HG02970 (cell line): ENCODE measurements at regions not wholly inside any gene's neighbourhood (a gene's known extent, or its start where the extent isn't known, plus 50 kb on each side); places are given as distances from the start of the nearest gene placed in this dataset.

Experiments
- ATAC-seq: cut with Tn5 transposase; IDR thresholded peaks from one replicate; pipeline ENCODE4 v1.9.1; 2021; ENCODE audit warnings: mild to moderate bottlenecking, moderate library complexity, moderate number of reproducible peaks; ENCODE audit not compliant: unreplicated experiment, low FRiP score

DNA sequence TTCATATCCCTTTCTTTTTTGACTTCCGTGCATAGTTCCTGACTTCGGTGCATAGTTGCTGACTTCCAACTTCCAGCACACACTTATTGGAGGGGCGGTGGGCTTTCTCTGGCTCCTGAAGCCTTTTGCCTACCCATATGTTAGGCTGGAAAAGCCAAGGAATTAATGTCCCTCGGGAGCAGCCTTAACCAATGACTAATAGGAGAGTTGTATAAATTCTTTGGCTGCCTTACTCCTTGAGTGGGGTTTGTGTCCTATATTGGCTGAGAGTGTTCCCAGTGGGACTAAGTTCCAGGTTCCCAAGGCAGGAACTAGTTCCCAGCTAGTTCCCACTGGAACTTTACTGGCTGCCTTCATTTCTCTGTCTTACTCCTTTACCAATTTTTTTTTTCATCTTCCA, 105.7 kb downstream of the ZNF326 start:
- ATAC-seq = no peak

DNA sequence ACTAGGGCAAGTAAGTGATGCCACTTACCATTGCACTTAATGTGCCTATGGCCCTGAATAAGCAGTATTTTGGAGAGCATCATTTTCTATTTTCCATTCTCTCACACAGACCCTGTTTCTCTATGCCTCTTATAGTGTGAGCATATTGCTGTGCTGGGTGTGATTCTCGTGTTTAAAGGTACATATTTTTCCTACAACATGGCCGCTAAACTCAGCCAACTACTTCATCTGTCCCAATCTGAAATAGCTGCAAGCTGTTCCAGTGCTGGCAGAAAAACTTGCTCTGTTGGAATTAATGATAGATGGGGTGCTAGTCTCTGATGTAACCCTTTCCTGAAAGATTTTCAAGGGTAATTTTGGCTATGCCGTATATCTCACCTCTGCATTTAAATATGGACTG, 97.5 kb downstream of the ZNF326 start:
- ATAC-seq = no peak
